Hepatocyte (in vitro differentiated cells): ENCODE measurements at regions not wholly inside any gene's neighbourhood (a gene's known extent, or its start where the extent isn't known, plus 50 kb on each side); places are given as distances from the start of the nearest gene placed in this dataset.

Experiments
- CTCF ChIP-seq: fragments of 200-600 bp; sonication (generic); IDR thresholded peaks from 2 replicates; pipeline ENCODE4 v1.5.1; 2016; ENCODE audit warnings: antibody characterized with exemption, mild to moderate bottlenecking; ENCODE audit not compliant: poor library complexity
- EZH2 ChIP-seq: fragments of 200-600 bp; sonication (generic); IDR thresholded peaks from 2 replicates; pipeline ENCODE4 v1.6.1; 2016; ENCODE audit warnings: antibody characterized with exemption, mild to moderate bottlenecking, borderline replicate concordance
- EZH2phosphoT487 ChIP-seq: fragments of 200-600 bp; sonication (generic); IDR thresholded peaks from one replicate; pipeline ENCODE4 v1.6.1; 2018; ENCODE audit warnings: antibody characterized with exemption, mild to moderate bottlenecking, low read depth, moderate library complexity; ENCODE audit not compliant: unreplicated experiment, severe bottlenecking

GRCh38 chr11:71370895-71371673, 77.1 kb downstream of the DHCR7 start:
- no peak for TF ChIP-seq CTCF
- TF ChIP-seq EZH2: no peak
- no peak for TF ChIP-seq EZH2phosphoT487
